T-helper 2 cell treated with Interferon-gamma antibody and Interleukin-4, amounts not matched to agents 100 ng/mL and 5 ng/mL, for 36 hours (primary cell): ENCODE measurements at regions not wholly inside any gene's neighbourhood (a gene's known extent, or its start where the extent isn't known, plus 50 kb on each side); places are given as distances from the start of the nearest gene placed in this dataset.

Source experiments
- intact Hi-C: fragments of 100-400 bp; cut with micrococcal nuclease; formaldehyde crosslinking; loops from one replicate; pipeline ENCODE4 v1.15.1; 2023

DNA sequence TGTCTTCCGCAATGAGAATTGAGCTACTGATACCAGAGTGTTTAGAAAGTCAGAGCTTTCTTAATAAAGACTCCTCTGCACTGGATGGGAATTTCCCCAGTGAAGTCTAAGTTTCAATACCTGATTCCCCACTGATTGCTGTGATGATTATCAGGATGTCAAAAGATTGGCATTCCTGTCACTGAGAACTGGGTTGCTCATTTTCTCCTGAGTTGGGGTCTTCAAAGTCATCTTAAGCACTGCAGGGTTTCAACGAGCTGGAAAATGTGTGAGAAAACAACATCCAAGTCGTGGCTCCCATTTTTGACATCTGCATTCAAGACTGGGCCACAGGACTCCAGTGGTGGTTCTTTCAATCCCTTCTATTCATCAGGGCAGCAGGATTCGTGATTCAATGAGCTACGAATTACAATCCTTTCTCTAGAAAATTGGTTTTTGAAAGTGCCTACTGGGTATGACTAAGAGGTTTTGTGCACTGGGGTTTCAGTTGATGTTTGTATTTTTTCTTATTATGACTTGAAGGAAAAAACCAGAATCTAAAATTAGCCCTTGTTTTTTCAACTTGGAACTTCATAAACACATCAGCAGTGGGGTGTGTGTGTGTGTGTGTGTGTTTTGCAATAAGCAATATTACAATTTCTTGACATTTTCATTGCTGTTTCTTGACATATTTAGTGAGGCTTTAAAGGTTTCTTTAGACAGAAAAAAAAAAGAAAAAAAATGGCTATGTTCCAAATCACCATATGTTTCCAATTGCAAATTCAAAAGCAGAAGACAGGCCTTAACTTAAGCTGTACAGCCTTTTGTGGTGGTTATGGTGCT lies 233.0 kb downstream of the FAM76B start:
- intact Hi-C loops, result loop anchor here (5.0 kb wide), 2 partner anchors 146 to 404 kb away; no protein-coding TSS in a partner anchor

DNA sequence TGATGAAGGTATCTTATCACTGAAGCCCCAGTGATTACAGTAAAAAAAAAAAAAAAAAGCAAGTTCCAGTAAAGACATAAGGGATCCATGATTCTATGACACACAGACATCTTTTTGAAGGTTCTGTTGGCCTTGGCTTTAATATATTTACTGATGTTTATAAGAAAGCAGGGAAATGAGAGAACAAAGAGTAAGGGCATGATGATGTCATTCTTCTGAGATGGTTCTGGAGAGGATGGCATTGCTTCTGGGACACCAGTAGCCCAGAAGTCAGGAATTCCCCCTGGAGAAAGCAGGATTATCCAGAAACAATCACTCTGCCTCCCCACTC lies 233.6 kb downstream of the FAM76B start:
- intact Hi-C loops, result loop anchor here (5.0 kb wide), 2 partner anchors 146 to 404 kb away; no protein-coding TSS in a partner anchor

DNA sequence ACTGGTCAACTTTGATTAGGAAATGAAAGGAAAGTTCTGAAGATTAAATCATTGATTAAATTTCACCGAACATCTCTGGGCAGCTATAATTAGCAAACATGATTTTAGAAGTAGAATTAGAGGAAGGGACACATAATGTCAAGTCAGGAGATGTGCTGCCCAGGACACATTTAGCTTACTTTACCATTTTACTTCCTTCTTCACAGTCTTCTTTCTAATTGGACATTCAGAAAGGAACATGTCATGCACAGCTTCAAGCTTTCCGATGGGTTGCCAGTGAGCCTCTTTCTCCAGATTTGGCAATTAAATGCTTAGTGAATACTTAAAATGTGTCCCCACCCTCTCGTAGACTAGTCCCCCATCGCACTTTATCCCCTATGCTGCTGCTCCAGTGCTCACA lies 234.7 kb downstream of the FAM76B start:
- intact Hi-C loops, result loop anchor here (5.0 kb wide), 2 partner anchors 147 to 403 kb away; no protein-coding TSS in a partner anchor

DNA sequence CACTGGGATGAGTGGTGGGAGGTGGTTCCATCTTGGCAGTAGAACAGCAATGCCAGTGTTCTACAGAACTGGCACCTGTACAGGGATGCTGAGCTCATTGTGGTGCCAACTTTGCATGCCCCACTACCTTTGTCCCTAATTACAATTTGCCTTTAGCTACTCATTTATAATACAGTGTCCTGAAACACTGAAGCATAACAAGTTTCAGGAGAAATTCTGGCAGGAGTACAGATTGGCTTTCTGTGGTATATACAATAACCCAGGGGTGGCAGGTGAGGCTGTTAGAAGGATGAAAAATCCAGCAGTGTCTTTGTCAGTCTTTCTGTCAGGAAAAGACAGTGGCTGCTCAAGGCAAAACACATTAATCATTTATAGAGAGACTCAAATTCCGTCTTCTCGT lies 240.3 kb downstream of the FAM76B start:
- intact Hi-C loops, result no loop called here

DNA sequence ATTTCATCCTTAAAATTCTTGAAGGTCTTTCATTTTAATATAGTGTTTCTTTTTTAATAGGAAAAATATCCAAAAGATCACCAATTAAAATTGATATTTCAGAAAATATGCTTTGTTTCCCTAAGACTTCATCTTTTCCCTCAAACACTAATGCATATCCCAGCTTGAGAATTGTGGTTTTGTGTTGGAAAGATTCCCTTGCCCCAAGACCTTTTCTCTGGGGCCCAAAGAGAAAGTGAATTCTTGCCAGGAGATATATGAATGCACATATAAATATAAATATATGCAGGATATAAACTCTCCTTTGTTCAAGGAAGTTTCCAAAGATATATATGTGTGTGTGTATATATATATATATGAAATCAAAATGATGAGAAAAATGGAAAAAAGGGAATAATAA lies 241.2 kb downstream of the FAM76B start:
- intact Hi-C loops, result no loop called here

DNA sequence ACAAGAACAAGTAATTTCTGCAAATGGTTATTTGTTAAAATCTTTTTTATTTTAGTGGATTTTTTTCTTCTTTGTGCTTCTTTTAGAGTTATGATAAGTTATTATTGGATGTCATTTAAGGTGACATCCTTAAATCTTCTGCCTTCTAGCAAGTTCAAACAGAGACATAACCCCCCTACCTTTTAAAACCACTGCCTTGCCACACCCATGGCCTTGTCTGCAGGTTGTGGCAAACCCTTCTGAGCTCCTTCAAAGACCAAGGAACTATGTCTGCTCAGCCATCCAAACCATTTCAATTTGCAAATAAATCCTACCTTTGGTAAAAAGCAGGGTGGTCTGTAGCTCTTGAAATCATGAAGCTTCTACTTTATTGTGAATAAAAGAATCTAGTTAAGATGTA lies 241.6 kb downstream of the FAM76B start:
- intact Hi-C loops, result no loop called here

DNA sequence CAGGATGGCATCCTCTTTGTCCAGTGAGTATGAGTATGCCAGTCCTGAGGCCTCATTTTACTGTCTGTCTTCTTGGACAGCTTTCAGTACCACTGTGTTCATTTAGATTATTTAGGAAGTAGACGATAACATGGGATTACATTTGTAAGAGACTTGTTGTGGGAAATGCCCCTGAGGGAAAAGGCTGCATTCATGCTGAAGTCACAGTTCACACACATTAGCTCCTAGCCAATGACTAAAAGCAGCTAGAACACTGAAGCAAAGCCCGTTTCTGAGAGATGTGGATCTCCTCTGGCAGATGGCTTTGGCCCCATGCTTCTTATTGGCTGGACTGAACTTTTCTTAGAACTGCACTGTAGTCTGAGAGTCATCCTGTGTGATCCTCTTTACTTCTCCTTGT lies 242.4 kb downstream of the FAM76B start:
- intact Hi-C loops, result no loop called here

DNA sequence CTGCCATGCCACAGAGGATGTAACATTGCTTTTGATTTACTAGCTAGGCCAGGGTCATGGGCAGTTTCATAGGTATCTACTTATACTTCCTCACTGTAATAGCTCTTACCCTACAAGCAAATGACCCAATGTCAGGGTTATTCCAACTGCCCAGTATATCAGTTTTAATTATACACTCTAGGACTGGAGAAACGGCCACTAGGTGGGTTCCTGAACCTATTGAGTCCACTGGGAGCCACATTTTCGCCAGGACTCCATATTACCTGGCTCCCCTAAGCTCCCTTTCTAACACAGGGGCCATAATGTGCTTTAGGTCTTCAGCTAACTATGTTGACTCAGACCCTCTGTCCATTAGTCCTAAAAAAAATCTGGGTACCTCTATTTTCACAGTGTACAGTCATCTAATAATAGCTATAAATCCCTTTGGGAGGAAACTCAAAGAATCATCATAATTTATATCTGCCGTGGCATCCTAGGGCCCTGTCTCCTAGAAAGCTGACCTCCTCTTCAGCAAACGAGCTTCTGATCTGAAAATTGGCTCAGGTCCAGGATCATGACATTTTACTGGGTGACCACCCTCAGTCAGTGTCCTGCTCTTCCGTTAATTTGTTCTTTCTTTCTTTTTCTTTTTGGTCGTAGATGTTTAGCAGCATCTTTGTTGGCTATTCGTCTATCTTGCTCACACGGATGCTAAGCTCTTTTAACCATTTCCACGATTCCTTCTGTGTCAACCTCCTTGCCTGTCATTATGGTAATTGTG lies 244.3 kb downstream of the FAM76B start:
- intact Hi-C loops, result no loop called here

DNA sequence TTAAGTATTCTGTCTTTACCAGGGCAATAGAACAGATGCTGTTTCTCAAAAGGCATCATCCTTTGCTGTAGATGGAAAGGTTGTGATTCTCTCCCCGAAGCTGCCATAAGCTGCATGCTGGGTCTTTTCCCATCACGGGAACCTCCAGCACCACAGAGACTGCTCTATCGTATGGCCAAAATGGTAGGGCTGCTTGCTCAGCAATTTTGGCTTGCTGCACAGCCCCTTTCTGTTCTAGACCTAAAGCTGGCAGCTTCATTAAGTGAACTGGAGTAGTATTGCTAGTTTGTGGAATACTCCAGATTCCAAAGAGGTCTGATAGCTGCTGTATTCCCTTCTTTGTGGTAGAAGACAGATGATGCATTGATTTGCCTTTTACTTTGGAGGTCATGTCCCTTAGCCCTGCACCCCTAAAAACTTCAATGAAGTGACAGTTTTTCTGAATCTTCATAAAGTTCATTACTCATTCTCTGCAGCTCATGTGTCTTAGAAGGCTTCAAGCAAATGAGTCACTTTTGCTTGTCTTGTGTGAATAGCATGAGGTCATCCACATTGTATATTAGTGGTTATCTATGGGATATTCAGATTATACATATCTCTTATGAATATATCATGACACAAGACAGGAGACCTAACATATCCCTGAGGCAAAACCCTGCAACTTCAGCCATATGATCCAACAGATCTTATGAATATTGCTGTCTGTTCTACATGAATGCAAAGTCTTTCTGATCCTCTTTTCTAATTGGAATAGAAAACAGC lies 245.3 kb downstream of the FAM76B start:
- intact Hi-C loops, result no loop called here

DNA sequence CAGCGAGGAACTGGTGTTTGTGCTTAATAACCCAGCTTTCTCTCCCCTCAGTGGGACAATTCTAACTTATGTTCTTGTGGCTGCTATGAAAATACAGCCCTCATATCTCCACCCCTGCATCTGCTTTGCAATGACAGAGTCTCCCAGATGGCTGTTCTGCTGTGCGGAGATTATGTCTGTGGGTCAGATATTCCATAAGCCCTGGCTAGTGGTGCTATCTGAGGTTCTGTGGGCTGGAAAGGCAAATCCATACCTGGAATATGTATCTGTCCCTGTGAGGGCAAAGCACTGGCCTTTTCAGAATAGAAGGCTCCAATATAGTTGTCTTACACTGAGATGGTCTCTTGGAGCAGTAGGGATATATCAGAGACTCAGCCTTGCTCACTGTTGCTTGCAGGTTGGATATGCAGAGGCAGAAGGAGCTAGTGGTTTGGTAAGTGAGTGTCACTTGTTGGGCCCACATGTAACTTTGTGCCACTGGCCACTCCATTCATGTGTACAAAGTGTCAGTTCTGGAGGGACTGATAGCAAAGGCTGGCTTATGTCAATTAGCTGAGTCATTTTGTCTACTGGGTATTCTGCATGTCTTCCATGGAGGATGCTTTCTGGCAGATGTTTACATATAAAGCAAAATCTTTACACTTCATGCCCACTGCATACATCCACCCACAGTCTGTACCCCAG lies 246.6 kb downstream of the FAM76B start:
- intact Hi-C loops, result no loop called here

DNA sequence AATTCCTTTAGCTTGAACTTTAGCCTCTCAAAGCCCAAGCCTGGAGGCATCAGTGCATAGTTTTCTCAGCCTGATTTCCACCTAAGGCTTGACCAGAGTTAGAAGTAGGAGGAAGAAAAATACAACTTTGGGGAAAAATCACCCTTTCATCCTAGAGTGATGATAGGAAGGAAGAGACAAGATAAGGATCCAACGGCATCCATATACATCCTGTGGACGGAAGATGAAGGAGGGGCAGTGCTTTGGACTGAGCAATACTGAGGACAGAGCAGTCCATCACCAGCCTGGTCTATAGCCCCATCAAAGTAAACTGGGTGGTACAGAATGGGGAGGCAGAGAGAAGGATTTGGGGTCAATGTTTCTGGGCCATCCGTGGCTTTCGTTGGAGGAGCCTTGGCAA lies 247.9 kb downstream of the FAM76B start:
- intact Hi-C loops, result no loop called here

DNA sequence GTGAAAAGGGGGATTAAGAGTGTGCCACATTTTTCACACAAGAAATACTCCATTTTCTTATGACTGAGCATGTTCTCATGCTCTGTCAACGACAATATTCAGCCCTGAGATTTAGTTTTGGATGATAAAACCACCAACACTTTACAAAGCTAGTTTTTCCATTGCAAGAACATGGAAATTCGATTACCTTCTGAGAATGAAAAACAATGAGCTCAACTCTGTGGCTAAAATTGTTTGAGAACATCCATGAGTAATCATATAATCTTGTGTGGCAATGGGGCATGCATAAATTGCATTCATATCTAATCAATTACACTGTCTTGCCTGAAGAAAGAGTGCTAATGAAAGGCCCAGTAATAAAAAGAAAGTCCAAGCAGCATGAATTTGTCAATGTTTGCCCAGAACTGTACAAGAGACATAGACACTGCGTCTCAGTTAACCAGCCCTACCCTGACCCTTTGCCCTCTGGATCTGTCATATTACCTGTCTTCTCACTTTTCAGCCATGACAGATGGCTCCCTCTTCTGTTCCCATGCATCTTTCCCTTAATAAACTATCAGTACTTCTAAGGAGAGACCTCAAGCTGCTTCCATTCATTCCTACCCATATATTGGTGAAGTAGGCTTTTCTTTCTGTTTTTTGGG lies 253.4 kb downstream of the FAM76B start:
- intact Hi-C loops, result no loop called here

DNA sequence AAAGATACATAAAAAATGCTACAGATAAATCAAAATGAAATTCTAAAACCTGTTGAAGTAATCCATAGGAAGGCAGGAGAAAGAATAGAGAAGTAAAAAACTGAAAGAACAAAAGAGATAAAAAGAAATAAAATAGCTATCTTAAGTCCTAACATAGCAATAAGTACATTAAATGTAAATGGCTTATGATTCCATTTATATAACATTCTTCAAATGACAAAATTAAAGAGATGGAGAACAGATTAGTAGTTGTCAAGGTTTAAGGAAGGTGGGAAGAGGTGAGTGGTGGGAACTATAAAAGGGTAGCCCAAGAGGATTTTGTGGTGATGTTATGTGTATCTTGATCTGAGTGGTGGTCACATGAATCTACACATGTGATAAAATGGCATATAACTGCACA lies 254.8 kb downstream of the FAM76B start:
- intact Hi-C loops, result no loop called here

DNA sequence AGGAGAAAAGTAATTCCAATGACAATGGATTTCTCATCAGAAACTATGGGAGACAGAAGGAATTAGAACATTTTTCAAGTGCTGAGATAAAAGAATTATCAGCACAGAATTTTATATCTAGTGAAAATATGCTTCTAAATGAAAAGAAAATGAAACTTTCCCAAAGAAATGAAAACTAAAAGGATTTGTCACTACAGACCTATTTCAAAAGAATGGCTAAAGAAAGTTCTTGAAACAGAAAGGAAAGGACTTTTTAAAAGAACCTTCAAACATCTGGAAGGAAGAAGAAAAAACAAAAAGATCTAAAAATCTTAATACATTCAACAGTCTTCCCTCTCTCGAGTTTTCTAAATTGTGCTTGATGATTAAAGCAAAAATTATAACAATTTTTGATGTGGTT lies 255.4 kb downstream of the FAM76B start:
- intact Hi-C loops, result no loop called here

DNA sequence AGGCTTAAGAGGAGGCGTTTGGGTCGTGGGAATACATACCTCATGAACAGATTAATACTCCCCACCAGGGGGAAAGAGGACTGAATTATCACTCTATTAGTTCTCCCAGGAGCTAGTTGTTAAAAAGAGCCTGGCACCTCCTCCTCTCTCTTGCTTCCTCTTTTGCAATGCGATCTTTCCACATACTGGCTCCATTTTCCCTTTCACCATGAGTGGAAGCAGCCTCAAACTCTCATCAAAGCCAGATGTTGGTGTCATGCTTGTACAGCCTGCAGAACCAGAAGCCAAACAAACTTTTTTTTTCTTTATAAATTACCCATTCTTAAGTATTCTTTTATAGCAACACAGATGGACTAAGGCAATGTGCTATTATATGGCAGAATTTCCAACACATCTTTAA lies 258.5 kb downstream of the FAM76B start:
- intact Hi-C loops, result no loop called here

DNA sequence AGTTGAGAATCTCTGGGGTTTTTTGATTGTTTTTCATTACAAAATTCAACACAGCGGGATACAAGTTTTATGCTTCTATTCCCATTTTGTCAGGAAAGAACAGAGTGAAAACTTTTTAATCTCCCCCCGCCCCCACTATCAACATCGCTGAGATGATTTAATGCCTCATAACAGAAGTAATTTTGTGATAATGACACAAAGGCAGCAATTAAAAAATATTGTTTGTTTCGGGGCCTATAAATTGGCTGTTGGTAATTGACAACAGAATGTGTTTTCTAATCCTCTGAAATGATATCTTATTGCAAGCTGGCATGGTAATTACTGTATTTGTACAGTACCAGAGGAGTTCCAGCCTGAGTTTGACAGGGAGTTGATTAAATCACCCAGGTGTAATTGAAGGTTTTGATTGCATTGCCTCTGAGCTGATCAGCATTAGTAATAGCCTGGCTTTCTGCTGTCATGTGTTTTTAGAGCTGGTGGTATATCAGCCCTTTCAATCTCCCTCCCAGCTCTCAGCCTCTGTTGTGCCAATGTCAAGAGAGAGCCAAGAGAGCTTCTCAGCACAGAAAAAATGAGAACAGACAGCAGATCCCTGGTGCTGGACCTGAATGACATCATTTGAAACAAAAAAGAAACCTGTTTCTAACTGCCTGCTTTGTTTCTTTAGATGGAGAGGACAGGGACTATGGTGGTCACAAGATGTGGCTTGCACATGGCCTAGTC lies 265.1 kb downstream of the FAM76B start:
- intact Hi-C loops, result no loop called here

DNA sequence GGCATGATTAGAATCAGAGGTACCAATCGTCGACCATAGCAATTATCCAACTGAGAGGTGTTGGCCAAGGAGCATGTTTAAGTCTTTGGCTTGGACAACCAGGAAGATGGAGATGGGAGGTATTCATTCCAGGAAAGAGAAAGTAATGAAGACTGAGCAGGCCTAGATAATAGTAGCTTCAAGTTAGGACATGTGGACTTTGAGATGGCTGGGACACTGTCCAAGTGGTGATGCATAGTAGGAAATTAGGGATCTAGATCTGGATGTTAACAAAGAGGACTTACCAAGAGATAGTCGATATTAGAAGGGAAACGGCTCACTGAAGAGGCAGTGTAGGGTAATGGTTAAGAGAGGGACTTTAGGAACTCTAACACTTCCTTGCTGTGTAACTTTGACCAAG lies 266.7 kb downstream of the FAM76B start:
- intact Hi-C loops, result no loop called here

DNA sequence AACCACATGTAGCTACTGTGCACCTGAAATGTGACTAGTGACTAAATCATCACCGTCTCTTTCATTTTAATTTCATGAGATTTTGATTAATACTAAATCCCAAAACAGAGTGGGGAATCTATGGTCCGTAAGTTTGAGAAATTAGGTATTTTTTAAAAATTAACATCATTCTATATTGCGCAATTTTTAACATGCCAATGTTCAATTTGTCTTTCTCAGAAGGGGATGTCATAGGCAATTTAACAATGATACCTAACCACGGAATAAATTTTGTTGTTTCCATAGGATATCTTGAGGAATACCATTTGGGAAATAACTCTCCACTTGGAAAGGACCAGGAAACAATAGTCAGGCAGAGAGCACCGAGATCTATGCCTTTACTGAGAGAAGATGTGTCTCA lies 267.7 kb downstream of the FAM76B start:
- intact Hi-C loops, result no loop called here

DNA sequence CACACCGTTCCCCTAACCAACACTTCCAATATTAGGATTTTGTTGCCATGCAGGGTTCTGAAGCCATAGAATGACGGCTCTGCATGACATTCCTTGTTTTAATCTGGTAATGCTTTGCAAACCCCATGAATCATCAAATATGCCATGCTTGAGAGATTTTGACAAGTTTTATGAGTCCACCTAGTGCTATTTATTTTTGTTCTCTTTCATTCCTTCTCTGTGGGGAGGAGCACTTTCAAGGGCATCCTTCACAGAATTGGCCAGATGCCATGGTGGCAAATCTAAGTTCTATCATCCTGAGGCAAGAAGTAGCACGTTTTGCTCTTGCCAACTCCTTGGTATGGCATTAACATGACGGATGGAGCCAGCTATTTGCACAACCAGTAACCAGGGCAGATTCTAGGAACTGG lies 268.4 kb downstream of the FAM76B start:
- intact Hi-C loops, result no loop called here
